CD4-positive, alpha-beta T cell treated with Interleukin-6 for 4 hours (primary cell): ENCODE measurements at regions not wholly inside any gene's neighbourhood (a gene's known extent, or its start where the extent isn't known, plus 50 kb on each side); places are given as distances from the start of the nearest gene placed in this dataset.

ENCODE experiments used
- DNase-seq: peaks from one replicate; pipeline ENCODE4 v3.0.0-alpha.2; 2020; ENCODE audit warnings: mixed read lengths

GRCh38 chr2:207463433-207463832 lies 66.3 kb upstream of the CREB1 start:
- no peak for DNase-seq

- DNase-seq = no peak
Measured at GRCh38 chr2:207464007-207464406, 65.8 kb upstream of the CREB1 start.

GRCh38 chr2:207465894-207466293 lies 63.9 kb upstream of the CREB1 start:
- DNase-seq = no peak

GRCh38 chr2:207467716-207468347 lies 61.9 kb upstream of the CREB1 start:
- DNase-seq = no peak

GRCh38 chr2:207468488-207468887 lies 61.3 kb upstream of the CREB1 start:
- no peak for DNase-seq

GRCh38 chr2:207469451-207469850 lies 60.3 kb upstream of the CREB1 start:
- DNase-seq = no peak

GRCh38 chr2:207469943-207470729 lies 59.6 kb upstream of the CREB1 start:
- no peak for DNase-seq

GRCh38 chr2:207471261-207471660 lies 58.5 kb upstream of the CREB1 start:
- DNase-seq = no peak

GRCh38 chr2:207472343-207473048 lies 57.3 kb upstream of the CREB1 start:
- DNase-seq = no peak

GRCh38 chr2:207473049-207473930 lies 56.5 kb upstream of the CREB1 start:
- DNase-seq = peak; percentile 27

GRCh38 chr2:207473931-207474235 lies 55.9 kb upstream of the CREB1 start:
- DNase-seq = no peak

GRCh38 chr2:207474863-207475485 lies 54.8 kb upstream of the CREB1 start:
- DNase-seq = peak; percentile 61

GRCh38 chr2:207475546-207475945 lies 54.2 kb upstream of the CREB1 start:
- no peak for DNase-seq

GRCh38 chr2:207477896-207478295 lies 51.9 kb upstream of the CREB1 start:
- no peak for DNase-seq

GRCh38 chr2:207478572-207478971 lies 51.2 kb upstream of the CREB1 start:
- no peak for DNase-seq

- DNase-seq = no peak
Measured at GRCh38 chr2:207479198-207479785, 50.5 kb upstream of the CREB1 start.
